ENCODE measurements at regions not wholly inside any gene's neighbourhood (a gene's known extent, or its start where the extent isn't known, plus 50 kb on each side); places are given as distances from the start of the nearest gene placed in this dataset.
"Not testable (repeated sequence)": the region's sequence is repeated elsewhere in the genome, so short reads cannot be mapped to it uniquely, and the experiment has no call there.

DNA sequence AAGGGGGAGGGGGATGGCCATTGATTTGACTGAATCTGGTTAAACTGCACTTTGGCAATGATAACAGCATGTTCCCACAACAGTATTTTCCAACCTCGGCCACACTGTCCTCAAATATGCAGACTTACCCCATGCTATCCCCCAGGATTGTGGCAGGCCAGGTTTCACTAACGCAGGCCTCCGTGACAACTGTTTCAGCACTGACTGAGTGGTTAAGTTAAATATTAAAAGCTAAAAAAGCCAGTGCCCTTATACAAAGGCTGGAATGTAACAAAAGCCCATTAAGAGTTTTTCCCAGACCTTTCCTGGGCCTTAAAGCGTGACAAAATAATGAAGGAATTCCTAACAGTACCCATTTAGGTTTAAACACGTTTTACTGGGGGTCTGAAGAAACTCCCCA, 202.9 kb downstream of the USP25 start:
- no peak for DNase-seq

DNA sequence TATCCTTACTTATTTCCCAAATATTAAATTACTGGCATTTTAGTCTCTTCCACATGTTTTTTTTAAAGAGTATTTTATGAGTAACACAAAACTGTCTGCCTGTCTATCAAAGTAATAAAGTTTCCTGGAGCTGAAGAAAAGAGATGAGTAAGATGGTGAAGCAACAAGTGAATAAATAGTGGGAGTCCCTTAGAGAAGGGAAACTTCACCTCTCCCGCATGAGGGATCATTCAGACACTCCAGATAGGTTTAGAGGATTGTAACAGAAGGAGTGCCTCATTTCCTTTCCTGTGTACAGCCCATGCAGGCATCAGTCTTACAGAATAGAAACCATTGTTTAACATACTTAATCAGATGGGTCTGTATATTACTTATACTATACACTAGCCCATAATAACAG, 205.7 kb downstream of the USP25 start:
- DNase-seq, result peak; percentile 1

GRCh38 chr21:15943009-15943666, 213.4 kb downstream of the USP25 start:
- no peak for DNase-seq

DNA sequence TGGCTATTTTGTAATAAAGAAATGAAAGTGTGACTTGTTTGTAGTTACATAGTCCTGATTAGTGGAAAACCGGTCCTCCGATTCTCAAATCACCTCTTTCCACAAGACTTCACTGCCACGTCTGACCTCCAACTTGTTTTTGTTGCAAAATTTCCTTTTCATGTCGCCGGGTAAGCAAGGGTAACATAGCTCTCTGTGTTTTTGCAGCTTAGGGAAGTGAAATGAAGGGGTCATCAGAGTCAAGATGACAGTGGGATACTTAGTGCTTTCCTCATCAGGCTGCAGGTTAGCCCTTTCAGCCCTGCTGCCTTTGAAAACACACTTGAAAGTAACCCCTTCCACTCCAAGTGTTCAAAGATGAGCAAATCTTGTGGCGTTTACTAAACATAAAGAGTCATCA, 217.9 kb downstream of the USP25 start:
- DNase-seq, result no peak

GRCh38 chr21:15953551-15954116, 223.9 kb downstream of the USP25 start:
- DNase-seq, result no peak

DNA sequence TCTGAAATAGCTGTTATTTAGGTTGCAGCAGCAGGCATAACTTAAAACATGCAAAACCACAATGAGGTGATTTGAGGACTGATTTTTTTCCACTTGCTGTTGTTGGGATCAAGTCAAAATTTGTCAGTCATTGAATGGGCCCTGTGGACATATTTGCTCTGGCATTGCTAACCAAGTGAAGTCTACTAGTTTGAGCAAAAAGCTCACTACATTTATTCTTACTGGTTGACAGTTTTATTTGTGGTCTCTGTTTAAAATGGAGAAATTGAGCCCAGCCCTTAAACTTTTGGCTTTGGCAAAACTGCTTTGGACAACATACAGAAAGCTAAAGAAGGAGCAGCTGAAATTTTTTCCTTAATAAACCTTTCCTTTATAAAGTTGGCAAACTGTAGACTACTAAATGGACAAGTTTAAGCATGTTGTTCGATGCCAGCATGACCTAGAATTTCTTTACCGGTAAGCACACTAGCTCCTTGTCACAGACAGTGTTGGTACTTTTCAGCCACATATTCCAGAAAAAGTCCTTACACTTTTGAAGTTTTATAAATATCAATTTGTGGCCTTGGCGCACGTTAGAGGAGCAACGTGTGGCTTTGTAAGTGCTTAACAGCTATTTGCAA, 234.6 kb downstream of the USP25 start:
- no peak for DNase-seq

DNA sequence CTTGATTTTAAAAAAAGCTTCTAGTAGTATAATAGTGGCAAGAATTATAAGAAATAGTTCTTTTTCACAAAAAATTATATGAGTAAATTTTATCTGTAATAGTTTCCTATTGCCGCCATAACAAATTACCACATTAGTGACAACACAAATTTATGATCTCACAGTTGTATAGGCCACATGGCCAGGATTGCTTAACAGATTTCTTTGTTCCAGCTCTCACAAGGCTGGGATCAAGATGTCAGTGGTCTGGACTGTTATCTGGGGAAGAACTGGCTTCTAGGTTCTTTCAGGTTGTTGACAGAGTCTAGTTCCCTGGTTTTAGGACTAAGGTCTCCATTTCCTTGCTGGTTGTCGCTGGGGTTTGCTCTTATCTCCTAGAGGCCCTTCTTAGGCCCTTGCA, 236.4 kb downstream of the USP25 start:
- DNase-seq, result no peak

- DNase-seq, result no peak
Measured at GRCh38 chr21:15966651-15967050, 236.9 kb downstream of the USP25 start.

DNA sequence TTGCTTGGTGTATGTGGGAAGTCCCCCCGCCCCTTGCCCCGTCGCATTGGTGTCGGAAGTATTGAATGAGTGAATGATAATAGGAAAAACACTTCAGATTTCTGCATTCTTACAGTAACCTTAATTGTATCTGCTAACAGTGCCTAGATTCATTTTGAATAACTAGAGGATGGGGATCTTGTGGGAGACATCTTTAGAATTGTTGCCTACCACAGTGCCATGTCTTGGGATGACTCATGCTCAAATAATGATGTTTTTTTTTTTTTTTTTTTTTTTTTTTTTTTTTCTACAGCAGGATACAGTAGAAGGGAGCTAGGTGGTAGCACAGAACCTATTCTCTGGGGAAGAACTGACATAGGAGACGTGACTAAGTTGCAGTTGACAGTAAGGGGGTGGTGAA, 237.9 kb downstream of the USP25 start:
- peak; percentile 18 for DNase-seq

DNA sequence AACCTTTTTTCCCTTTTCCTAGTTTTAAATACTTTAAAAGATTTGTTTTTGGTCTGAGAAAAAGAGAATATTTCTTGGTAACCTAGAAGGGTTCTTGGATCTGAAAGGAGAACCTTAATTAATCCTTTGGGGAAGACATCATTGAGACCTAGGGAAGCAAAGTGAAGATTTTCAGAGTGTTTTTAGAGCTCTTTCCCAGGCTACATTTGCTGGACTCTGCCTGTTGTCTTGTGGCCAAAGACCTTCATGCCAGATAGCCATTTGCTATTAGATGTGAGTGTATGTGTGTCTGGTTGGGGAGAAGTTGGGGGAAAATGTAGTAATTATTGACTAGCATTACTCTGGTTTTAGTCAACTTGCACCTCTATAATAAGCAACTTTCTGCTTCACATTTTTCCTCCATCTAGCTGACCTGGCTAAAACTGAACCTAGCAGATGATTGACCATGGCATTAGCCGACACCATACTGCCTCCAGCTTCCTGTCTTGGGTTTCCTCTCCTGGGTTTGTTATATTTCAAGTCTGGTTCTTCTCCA, 239.1 kb downstream of the USP25 start:
- no peak for DNase-seq

DNA sequence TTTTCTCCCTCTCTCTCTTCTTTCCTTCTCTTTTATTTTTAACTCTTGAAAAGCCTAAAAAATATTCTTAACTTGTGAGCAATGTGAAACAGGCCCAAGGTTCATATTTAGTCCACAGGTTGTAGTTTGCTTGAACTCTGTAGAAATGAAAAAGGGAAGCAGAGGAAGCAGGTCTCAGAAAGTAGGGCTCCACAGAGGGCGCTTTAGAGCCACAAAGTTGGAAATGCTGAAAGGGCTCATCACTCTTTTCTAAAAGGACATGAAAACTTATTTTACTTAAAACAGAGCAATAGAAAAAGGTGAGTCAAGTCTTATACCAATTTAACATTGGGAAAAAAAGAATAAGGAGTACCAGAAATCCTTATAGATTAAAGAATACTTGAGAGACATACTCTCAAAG, 247.0 kb downstream of the USP25 start:
- no peak for DNase-seq

DNA sequence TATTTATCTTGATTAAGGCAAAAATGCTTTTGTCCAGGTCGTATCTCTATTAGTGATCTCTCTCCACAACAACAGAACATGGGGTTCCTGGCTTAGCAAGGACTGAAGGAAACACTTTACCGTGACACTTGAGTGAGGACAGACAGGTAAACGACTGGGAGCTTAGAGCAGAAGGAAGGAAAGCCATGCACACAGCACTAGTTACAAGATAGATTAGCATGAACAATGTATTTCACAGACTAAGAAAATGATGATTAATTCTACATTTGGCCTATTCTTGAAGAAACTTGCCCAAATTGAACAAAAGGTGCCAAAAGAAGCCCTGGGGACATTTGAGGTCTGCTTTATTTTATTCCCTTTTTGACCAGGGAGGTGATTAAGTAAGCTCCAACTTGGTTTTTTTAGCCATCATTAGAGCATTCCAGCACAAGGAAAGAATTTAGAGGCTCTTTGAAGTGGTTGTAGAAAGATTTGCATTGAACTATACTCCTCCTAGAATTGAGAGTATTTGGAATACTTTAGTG, 248.5 kb downstream of the USP25 start:
- DNase-seq, result no peak

- not testable (repeated sequence) for DNase-seq
Measured at GRCh38 chr21:15979493-15979892, 249.7 kb downstream of the USP25 start.

GRCh38 chr21:15986277-15986676, 256.5 kb downstream of the USP25 start:
- DNase-seq, result peak; percentile 15

DNA sequence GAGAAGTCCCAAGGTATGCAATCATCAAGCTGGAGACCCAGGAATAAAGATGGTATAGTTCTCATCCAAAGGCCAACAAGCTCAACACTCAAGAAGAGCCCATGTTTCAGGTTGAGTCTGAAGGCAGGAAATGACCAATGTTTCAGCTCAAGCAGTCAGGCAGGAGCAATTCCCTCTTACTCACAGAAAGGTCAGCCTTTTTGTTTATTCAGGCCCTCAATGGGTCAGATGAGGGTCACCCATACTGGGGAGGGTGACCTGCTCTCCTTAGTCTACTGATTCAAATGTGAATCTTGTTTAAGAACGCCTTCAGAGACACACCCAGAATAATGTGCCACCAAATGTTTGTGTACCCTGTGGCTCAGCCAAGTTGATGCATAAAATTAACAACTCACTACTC, 262.4 kb downstream of the USP25 start:
- DNase-seq, result peak; percentile 17

DNA sequence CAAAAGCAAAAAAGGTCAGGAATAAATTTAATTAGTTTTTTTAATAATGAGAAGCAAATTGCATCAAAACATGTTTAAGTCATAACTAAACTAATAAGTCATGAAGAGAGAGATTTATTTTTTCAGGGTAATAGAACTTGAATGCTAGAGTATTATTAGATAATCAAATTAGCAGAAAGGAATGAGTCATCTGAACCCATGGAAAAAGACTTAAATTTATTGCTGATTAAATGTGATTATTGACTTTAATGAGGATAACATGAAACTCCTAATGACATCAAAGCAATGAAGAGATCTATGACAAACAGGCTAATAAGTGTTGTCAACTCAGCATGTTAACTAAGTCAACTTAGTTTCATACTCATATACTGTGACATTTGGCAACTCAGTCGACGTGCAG, 264.2 kb downstream of the USP25 start:
- no peak for DNase-seq

DNA sequence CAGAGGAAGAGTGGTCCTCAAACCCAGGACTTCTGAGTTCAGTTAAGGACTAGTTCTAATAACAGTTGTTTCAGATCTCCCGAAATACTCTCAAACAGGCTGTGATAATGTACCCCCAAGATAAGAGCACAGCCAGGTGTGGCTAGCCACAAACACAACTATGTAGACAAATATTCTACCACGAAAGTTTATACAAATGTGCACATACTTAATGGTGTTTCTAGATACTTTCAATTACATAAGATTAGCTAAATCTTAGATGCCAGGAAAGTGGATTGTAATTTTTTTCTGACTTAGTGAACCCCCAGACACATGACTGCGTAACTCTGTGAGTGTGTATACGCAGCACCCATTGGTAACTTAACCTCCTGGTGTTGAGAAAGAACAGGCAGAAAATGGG, 270.0 kb downstream of the USP25 start:
- DNase-seq, result no peak

GRCh38 chr21:16002874-16003466, 273.2 kb downstream of the USP25 start:
- no peak for DNase-seq

DNA sequence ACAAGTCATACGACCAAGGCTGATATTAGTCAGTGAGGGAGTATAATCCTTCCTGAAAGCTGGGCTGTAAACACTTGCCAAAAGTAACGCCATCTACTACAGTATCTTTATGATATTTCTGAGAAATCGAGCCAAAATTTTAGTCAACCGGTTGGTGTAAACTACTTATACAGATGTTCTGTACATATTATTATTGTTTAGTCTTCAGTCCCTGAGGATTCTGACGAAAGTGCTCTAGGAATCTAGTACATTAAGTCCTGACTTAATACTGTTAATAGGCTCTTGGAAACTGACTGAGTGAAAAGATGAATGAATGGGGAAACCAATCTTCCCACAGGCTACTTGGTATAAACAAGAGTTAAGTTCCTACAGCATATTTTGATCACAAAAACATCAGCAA, 274.3 kb downstream of the USP25 start:
- no peak for DNase-seq

DNA sequence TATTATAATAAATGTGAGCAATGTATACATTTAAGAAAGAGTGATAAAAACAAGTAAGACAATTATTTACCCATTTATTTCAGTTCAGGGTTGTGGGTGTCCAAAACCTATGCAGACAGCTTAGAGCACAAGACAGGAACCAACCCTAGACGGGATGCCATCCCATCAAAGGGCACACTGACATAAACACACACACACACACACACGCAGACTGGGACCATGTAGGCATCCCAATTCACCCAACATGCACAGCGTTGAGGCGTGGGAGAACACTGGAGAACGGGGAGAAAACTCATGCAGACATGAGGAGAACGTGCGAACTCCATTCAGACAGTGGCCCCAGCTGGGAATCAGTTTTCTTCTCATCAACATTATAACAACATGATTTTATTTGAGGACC, 274.7 kb downstream of the USP25 start:
- no peak for DNase-seq

GRCh38 chr21:16005996-16006395, 276.2 kb downstream of the USP25 start:
- no peak for DNase-seq

DNA sequence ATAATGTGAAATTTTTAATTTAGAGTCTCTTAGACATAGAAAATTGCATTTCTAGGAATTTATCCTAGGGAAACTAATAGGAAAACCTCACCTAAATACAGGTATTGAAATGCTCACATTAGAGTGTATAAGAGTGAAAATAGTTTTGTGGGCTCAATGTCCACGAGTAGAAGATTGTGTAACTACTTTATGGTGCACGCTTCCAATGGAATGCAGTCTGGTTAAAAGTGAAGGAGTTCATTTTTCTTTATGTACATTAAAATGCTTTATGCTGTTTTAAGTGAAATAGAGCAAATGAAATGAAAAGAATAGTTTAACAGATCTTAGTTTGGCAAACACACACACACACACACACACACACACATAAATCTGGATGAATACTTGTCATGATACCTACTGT, 278.2 kb downstream of the USP25 start:
- DNase-seq, result no peak

GRCh38 chr21:16011719-16012118, 281.9 kb downstream of the USP25 start:
- no peak for DNase-seq

DNA sequence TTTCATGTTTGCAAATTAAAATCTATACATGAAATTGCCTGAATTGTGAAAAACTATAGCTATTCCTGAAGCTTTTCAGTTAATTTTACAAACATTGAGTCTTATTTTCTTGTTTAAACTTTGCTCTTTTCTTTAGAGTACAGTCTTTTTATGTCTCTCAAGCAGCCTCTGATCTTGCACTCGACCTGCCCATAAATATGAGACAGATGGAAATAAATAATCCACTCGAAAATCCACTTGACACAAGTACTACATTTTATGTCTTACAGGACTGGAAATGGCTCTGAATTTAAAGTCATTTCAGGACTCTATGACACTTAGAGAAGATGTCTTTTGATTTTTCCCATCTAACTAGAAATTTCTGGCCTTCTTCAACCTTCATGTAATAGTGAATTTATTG, 283.8 kb downstream of the USP25 start:
- DNase-seq, result no peak
